Ramos (cell line): ENCODE measurements at regions not wholly inside any gene's neighbourhood (a gene's known extent, or its start where the extent isn't known, plus 50 kb on each side); places are given as distances from the start of the nearest gene placed in this dataset.
"Not testable (repeated sequence)": the region's sequence is repeated elsewhere in the genome, so short reads cannot be mapped to it uniquely, and the experiment has no call there.

Experiments
- in situ Hi-C: fragments of 300-500 bp; cut with MboI; formaldehyde crosslinking; loops from one replicate; pipeline ENCODE4 v1.14.3; 2022; ENCODE audit warnings: low sequenced_read_pairs; ENCODE audit not compliant: unreplicated experiment

DNA sequence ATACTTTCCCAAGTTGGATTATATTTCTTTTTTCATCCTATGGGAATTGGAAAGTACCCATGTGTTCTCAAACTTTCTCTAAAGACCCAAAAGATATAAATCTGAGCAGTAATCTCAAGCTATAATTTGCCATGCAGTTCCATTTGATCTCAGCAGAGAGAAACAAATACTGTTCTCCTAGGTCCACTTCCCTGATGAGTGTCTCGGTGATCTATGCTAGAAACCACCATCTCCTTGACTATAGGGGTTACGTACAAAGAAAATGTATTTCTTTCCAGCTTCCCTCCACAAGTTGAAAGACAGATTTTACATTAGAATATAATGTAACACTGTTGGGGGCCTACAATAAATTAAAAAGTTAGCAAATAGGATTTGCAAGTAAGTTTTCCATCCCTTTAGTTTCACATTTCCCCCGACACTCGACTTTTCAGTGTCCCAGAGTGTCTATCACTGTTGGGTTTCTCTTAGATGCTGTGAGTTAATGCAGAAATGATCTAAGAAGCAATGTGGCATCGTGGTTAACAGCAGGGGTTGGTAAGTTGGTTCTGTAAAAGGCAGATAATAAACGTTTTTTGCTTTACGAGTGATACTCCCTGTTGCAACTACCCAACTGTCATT is 465.1 kb upstream of the CFAP20DC start:
- in situ Hi-C loops = no loop called here

DNA sequence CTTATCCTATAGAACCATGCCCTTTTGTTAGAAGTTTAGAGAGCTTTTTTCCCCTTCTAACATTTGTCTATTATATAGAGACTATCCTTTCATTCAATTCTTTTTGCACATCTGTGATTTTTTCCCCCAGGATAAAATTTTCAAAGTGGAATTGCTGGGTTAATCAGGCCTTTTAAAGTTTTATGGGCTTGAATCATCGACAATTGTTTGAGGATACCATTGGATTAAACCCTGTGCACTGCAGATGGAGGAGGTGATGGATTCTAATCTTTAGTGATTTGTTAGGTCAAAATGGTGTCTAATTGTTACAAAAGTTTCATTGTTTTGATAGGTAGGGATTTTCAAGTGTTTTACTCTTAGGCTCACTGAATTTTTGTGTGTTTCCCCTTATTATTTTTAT is 463.7 kb upstream of the CFAP20DC start:
- in situ Hi-C loops = no loop called here

DNA sequence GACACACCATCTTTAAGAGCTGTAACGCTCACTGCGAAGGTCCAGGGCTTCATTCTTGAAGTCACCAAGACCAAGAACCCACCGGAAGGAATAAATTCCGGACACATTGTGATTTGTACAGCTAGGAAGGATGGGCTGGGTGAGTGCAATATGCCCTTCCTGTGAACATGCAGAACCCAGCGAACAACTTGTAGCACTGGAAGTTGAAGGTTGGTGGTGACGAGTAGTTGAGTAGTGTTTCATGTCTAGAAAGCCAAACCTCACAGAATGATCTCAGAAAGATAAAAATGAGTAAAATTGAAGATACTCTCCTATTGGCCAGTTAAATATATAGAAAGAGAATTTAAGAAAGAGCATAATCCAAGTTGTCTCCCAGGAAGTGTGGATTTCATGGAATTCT is 462.2 kb upstream of the CFAP20DC start:
- in situ Hi-C loops = no loop called here

DNA sequence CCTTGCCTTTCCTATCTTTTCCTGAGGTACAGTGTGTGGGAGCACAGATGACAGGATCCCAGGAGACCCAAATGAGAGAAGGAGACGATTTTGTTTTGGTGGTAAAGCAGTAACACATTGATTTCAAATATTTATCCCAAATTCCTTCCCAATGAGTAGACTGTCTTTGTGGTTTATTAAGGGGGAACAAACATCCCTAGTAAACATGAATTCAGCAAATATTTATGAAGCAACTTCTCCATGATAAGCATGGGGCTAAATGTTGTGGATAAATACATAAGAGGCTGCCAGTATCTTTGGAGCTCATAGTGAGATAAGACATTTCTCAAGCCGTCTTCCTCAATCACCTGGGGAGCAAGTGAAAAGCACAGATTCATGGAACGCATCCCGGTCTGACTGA is 460.8 kb upstream of the CFAP20DC start:
- in situ Hi-C loops = no loop called here

DNA sequence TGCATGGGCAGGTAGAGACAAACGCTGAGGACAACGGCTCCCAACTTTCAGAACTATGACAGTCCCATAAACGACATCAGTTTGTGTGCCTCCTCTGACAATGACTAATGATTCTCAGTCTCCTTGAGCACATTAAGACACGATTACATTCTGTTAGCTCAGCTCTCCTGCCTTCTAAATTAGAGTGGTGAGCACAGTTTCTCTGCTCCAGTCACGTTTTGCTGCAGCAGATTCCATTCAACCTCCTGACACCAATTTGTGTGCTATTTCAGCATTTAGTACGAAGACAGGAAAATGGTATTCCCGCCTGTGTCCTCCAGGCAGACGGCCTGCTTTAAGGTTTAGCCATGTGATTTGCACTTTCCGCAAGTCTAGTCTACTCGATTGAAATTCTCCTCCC is 458.4 kb upstream of the CFAP20DC start:
- in situ Hi-C loops = no loop called here

DNA sequence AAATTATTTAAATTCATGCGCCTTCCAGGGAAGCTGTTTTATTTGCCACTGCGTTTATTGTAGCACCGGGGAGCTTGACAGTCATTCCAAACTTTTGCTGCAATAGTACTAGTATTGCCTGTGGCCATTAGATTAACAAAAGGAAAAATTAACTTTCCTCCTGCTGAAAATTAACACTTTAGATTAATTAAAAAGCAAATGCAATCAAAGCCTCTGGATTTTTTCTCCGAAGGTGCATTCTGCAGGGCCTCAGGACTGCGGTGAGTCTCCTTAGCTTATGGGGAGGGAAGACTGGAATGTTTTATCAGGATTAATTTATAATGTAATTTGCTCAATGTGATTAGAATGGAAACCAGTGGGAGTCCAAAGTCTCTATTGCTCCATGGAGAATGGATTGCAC is 456.4 kb upstream of the CFAP20DC start:
- in situ Hi-C loops = no loop called here

DNA sequence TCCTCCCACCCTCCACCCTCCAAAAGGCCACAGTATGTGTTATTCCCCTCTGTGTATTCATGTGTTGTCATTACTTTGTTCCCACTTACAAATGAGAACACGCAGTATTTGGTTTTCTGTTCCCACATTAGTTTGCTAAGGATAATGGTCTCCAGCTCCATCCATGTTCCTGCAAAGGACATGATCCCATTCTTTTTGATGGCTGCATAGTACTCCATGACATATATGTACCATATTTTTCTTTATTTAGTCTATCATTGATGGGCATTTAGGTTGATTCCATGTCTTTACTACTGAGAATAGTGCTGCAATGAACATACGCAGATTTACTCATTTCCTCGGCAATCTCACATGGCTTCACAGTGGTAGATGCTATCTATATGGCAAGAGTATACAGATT is 453.6 kb upstream of the CFAP20DC start:
- in situ Hi-C loops = no loop called here

DNA sequence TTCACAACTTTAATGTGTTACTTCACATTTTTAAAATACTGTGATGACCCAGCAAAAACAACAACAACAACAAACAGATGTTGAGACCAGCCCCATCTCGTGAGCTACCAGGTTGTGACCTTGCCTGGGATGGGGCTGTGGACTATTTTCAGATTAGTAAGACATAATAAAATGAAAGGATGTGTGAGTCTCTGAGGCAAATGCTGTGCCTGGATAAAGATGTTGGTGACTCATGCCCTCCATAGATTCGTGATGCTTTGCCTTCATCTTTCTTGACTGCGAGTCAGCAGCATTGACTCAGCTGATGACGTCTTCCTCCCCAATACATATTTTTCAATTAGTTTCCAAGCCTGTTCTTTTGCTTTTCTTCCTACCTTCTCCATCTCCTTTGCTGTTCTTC is 453.0 kb upstream of the CFAP20DC start:
- in situ Hi-C loops = no loop called here

DNA sequence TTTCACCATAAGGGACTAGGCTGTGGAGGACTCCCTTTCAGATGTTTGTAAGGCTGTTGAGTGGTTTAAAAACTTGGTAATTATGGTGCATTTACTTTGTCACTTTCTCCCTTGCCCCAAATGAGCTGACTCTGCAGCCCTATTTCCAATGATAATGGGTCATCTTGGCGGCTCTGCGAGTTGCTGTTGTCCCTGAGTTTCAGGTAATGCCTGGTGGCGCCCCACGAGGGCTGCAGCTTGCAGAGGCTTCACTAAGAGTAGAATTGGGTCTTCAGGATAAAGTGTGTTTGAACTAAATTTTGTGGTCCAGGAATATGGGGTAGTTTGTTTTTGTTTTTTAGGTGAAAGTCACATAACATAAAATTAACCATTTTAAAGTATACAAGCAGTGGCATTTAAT is 450.1 kb upstream of the CFAP20DC start:
- in situ Hi-C loops = no loop called here

DNA sequence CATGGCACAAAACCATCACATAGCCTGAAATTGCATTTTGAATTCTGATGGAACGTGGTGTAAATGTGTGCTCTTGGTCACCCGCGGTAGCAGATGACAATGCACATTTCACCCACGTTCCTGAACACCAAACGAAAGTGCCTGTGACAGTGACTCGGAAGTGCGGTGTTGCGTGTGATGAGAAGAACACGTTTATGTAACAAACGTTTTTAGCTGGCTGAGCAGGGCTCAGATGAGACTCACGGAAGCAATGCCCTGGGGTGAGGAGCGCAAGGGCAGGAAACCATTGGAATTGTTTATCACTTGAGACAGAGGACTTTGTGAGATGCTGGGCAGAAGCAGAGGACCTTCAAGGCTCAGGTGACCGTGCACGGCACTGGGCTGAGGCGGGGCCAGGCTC is 449.2 kb upstream of the CFAP20DC start:
- in situ Hi-C loops = no loop called here

DNA sequence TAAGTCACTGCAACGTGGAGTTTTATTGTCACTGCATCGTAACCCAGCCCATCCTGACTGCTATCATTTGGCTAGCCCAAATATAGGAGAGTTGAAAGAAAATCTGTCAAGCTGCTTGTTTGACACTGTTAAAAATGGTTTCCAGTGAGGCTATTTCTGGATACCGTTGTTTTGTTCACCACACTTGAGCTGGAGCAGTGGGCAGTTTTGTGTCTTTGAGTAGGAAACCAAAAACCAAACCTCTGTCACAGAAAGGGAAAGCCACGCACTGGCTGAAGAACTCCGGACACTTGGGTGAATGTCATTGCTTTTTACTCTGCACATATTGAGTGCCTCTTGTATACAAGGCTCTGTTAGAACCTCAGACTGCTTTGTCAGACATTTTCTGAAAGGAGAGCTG is 446.4 kb upstream of the CFAP20DC start:
- in situ Hi-C loops = no loop called here

DNA sequence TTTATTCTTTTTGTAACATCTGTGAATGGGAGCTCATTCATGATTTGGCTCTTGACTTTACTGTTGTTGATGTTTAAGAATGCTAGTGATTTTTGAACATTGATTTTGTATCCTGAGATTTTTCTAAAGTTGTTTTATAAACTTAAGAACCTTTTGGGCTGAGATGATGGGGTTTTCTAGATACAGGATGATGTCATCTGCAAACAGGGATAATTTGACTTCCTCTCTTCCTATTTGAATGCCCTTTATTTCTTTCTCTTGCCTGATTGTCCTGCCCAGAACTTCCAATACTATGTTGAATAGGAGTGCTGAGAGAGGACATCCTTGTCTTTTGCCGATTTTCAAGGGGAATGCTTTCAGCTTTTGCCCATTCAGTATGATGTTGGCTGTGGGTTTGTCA is 445.1 kb upstream of the CFAP20DC start:
- in situ Hi-C loops = not testable (repeated sequence)

DNA sequence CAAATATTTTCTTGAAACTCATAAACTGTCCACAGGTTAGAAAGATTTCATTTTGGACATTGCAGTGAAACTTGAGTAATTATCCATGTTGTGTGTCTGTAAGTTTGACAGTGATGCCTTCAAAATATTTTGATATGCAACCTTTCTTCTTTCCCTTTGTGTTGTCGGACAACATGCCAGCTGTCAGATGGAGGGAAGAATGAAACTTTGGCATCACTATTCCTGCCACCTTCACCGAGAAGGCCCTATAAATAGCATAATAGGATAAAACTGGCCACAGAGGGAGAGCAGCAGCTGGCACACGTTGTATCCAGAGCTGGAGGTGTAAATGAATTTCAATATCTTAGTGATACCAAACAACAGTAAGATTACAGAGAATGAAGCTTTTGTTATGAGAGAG is 436.7 kb upstream of the CFAP20DC start:
- in situ Hi-C loops = no loop called here

DNA sequence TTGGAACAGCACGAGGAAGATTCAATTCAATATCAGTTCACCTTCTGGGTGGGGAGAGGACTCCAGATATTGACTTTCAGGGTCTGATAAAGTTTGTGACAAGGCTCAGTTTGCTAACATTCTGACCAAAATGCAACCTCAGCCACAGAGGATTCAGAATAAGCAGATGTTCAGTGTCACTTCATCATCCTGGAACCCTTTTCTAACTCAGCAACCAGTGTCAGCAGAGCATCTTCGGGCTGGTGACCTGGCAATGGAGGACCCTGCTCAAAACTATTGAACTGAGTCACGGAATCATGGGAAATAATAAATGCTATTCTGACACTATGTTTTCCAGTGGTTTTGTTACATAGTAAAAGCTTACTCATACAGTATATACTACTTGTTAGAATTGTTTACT is 433.4 kb upstream of the CFAP20DC start:
- in situ Hi-C loops = no loop called here

DNA sequence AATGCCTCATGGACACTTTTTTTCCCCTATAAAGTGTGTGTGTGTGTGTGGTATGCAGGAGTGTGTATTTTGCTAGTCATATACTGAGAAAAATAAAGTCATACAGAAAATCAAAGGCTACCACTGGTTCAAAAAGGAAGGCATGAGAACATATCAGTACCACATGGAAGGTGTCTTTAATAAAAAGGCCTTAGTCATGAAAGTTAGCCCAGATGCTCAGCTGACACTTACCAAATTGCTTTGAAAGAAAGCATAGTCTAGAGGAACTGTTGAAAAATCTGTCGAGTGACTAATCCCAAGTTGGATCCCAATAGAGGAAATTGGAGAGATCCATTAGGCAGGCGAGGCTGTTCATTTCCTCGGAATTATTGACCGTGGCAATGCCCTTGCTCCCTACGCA is 432.9 kb upstream of the CFAP20DC start:
- in situ Hi-C loops = no loop called here

DNA sequence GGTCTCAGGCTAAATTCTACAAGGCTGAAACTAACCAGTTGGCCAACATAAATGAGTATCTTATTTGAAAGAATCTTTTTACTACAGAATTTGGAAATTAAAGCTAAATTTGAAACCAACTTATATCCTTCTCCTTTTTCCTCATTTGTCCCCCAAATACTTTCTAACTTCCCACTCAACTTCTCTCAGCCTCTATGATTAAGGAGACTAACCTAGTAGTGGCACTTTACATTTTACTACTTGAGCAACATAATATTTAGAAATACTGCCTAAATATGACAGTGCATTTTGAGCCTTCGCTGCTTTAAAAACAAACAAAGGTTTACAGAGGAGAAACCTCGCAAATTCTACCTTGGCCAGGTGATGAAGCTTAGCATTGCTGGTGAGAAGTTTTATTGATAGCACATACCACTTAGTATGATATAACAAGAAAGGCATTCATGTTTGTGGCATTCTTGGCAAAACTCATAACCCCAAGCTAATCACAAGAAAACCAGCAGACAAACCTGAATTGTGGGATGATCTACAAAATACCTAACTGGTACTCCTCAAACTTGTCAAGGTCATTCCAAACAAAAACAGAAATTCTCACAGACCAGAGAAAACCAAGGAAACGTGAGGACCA is 432.1 kb upstream of the CFAP20DC start:
- in situ Hi-C loops = no loop called here

DNA sequence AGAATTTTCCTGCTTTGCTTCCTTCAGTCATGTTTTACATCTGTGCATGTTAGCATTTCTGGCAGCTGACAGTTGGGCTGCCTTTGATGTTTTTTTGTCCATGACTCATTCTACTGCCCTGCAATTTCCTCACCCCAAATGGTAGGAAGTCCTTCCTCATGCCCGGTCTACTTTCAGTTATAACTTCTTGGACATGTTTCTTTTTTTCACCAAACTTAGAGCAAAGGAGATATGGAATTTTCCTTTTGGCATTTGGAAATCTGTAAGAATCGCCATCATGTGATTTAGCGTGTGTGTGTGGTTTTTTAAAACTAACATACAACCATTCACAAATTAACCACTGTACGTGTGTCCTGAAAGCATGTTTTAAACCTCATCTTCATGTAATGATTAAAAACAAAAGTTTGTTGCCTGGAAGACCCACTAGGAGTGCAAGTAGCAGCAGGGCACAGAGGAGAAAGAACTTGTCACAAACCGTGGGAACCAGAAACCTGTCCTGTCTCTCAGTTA is 430.7 kb upstream of the CFAP20DC start:
- in situ Hi-C loops = no loop called here

DNA sequence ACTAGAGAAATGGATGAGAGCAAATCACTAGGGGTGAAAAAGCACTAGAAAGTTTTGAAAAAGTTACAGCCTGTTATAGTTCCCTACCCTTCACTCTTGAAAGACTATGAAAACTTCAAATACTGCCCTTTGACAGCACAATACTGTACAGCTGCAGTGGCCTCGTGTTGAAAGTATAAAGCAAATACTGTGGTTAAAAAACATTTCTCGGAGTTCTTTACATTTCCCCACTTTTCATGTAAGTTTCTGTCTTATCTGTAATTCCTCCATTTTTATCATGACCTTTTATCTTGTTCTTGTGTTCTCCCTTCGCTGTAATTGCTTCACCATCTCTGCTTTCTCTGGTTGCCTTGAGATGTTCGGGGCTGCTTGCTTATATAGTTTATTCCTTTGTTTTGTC is 423.8 kb upstream of the CFAP20DC start:
- in situ Hi-C loops = no loop called here

DNA sequence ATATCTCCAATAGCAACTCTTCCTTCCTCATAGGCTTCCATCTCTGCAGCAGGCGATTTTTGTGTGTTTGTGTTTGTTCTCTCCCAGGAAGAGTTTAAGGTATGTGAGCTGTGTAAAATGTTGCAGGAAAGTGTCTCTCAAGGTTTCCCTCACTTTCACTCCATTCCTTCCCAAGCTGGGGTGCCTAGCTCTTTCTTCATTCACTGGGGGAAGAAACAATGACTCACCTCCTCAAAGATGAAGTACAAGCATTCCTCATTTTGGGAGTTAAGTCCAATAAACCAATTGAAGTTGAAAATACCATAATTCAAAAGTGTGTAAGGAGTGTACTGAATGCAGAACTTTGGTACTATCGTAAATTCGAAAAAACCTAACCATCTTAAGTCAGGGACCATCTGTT is 422.7 kb upstream of the CFAP20DC start:
- in situ Hi-C loops = no loop called here

DNA sequence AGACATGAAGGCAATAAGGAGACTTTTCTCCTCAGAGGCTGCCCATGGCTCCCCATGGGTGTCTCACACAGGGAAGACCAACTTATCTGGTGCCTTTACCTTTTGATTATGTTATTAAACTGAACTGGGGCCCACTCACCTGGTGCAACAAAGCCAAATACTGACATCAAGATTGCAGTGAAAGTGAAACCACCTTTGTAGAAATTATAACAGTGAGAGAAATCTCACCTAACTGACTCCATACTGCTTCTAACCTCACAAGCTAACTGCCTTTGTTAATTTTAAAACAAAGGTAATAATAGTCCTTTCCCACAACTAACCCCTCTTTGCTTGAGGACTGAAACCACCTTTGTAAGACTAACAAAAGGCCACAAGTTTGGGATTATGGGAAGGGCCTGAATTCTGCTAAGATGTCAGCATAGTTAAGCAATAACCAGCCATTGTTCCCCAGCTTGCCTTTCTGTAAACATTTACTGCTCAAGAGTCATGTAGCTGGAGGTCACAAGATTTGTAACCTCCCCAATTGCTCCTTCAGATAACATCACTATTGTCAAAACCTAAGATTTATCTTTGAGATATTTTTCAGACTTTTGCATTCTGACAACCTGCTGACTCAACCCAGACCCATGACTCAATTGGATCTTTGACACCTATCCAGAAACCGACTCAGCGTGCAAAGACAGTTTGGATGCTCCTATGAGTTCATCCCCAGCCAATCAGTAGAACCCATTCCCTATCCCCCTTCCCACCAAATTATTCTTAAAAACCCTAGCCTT is 420.3 kb upstream of the CFAP20DC start:
- in situ Hi-C loops = no loop called here

DNA sequence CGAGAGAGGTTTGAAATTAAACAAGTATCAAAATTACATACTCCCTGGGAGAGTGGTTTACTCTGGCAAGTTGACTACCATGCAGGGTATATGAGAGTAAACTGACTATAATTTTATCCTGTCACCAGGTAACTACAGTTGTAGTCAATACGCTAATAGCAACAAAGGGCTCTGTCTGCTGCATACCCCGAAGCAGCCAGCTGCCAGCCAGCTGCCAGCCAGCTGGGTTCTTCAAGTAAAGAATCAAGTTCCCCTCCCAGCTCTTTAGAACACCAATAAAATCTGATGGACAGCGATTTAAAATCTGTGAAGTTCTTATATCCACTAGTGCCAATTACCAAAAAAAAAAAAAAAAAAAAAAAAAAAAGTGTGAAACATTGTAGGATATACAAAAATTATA is 417.7 kb upstream of the CFAP20DC start:
- in situ Hi-C loops = no loop called here

DNA sequence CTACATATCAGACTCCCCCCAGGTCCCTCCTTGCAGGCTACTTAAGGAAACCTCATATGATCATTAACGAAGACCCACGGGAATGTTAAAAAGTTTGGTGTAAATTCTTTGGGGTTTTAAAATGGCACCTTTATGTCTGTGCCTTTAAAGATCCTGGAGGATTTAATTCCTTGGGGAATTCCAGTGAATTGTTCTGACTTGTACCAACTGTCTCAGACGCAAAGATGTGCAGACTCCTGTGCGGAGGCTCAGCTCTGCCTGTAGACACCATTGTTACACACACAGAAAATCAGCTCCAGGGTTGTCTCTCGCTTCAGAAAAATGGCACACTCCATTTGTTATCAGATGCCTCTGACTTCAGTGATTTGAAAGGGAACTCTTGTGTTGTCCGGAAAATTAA is 414.4 kb upstream of the CFAP20DC start:
- in situ Hi-C loops = no loop called here
